K562 (cell line): ENCODE measurements at regions not wholly inside any gene's neighbourhood (a gene's known extent, or its start where the extent isn't known, plus 50 kb on each side); places are given as distances from the start of the nearest gene placed in this dataset.

ENCODE experiments used
- ATAC-seq: fragments of 200-7000 bp; cut with Tn5 transposase; 3 replicates; pipeline ENCODE4 v1.9.1; 2020; ENCODE audit warnings: moderate library complexity
- BruUV-seq: library from RNA; stranded (reverse); fragments of 400-500 nt; replicated peaks from 2 replicates; lab custom pipeline; 2021; lab: Mats Ljungman, UMichigan
- CTCF ChIA-PET: fragments of 300-600 bp; formaldehyde crosslinking; extraction: SDS; loops from one replicate; lab custom pipeline; 2021; ENCODE audit warnings: low intra/inter-chr PET ratio; lab: Yijun Ruan, JAX
- POLR2A ChIA-PET: fragments of 300-600, 350-650 bp; sonication (Branson Sonifier 250); formaldehyde crosslinking; extraction: SDS; loops from one replicate; lab custom pipeline; 2021; ENCODE audit warnings: antibody characterized with exemption, inconsistent platforms; lab: Yijun Ruan, JAX
- DNase-seq, 4 experiments: peaks; one replicate each; pipeline versions ENCODE4 v3.0.0 to v3.0.0-alpha.2; 2011 to 2018; ENCODE audit warnings: low spot score in 3 of 4, mixed read lengths in 3 of 4; ENCODE audit errors: extremely low read depth in 1 of 4
- FAIRE-seq: peaks from 2 replicates; lab custom pipeline; 2011; peaks lifted over from hg19 to GRCh38; lab: Jason Lieb, UNC
- H2AFZ ChIP-seq: 2 replicates; pipeline ENCODE4 v1.6.0; 2011; ENCODE audit warnings: low read depth, low read length, control low read depth, inconsistent platforms
- H3K27ac ChIP-seq: fragments of 200-600 bp; 3 replicates; pipeline ENCODE4 v1.8.0; 2011; ENCODE audit warnings: low read depth, mild to moderate bottlenecking, control low read depth, inconsistent platforms, low read length, moderate library complexity, mixed read lengths; ENCODE audit errors: extremely low read depth
- H3K27me3 ChIP-seq, 2 experiments: fragments of 300-600 bp in 1 of 2; 2 replicates in 1 of 2; 3 replicates in 1 of 2; pipeline versions ENCODE4 v1.6.0 to v1.8.0; 2011; ENCODE audit warnings: inconsistent platforms in 2 of 2, low read length in 2 of 2, mild to moderate bottlenecking in 1 of 2, mixed read lengths in 1 of 2, moderate library complexity in 1 of 2; ENCODE audit not compliant: control insufficient read depth in 2 of 2, insufficient read depth in 2 of 2
- H3K36me3 ChIP-seq: fragments of 300-600 bp; 3 replicates; pipeline ENCODE4 v1.8.0; 2011; ENCODE audit warnings: mild to moderate bottlenecking, low read length, inconsistent platforms; ENCODE audit not compliant: control insufficient read depth, insufficient read depth
- H3K4me1 ChIP-seq, 2 experiments: fragments of 200-600 bp in 1 of 2; replicated peaks in 1 of 2; 2 replicates in 1 of 2; 3 replicates in 1 of 2; pipeline versions ENCODE4 v1.5.1 to v1.8.0; 2011; ENCODE audit warnings: inconsistent platforms in 2 of 2, low read length in 2 of 2, mild to moderate bottlenecking in 1 of 2, mixed read lengths in 1 of 2, moderate library complexity in 1 of 2; ENCODE audit not compliant: control insufficient read depth in 2 of 2, insufficient read depth in 2 of 2
- H3K4me2 ChIP-seq: 2 replicates; pipeline ENCODE4 v1.6.1; 2011; ENCODE audit warnings: low read length, control low read depth, inconsistent platforms, mixed read lengths; ENCODE audit not compliant: insufficient read depth
- H3K4me3 ChIP-seq: fragments of 200-600 bp; sonication (generic), shearing (Covaris generic); 2 replicates; pipeline ENCODE4 v1.5.1; 2016; ENCODE audit warnings: control low read depth, inconsistent platforms
- H3K79me2 ChIP-seq: fragments of 200-600 bp; 3 replicates; pipeline ENCODE4 v1.8.0; 2011; ENCODE audit warnings: low read length, inconsistent platforms; ENCODE audit not compliant: control insufficient read depth, insufficient read depth
- H3K9ac ChIP-seq, 2 experiments: 2 replicates each; pipeline versions ENCODE4 v1.6.0 to v1.6.1; 2011; ENCODE audit warnings: low read depth in 2 of 2, low read length in 2 of 2, control low read depth in 1 of 2, inconsistent platforms in 1 of 2, mild to moderate bottlenecking in 1 of 2, mixed read lengths in 1 of 2; ENCODE audit not compliant: insufficient read depth in 1 of 2
- H3K9me1 ChIP-seq: one replicate; pipeline ENCODE4 v1.6.0; 2011; ENCODE audit warnings: inconsistent platforms, mild to moderate bottlenecking, low read length, moderate library complexity; ENCODE audit not compliant: control insufficient read depth, insufficient read depth
- H3K9me3 ChIP-seq: replicated peaks from 2 replicates; pipeline ENCODE4 v1.5.1; 2011; ENCODE audit warnings: low read depth, low read length, inconsistent platforms; ENCODE audit not compliant: control insufficient read depth, insufficient read depth
- H4K20me1 ChIP-seq: replicated peaks from 2 replicates; pipeline ENCODE4 v1.6.1; 2011; ENCODE audit warnings: low read length, inconsistent platforms, mixed read lengths; ENCODE audit not compliant: control insufficient read depth, insufficient read depth
- CREM ChIP-seq: IDR thresholded peaks from 2 replicates; pipeline ENCODE4 v1.6.1; 2014; ENCODE audit warnings: antibody characterized with exemption, low read depth
- EP300 ChIP-seq: IDR thresholded peaks from 2 replicates; pipeline ENCODE4 v1.6.1; 2012; ENCODE audit warnings: low read length, improper control_type of control experiment
- FOXP1 ChIP-seq: sonication (generic); formaldehyde crosslinking; IDR thresholded peaks from 2 replicates; pipeline ENCODE4 v1.8.0; 2022; ENCODE audit warnings: mild to moderate bottlenecking, missing genetic modification reagents
- HMG20A ChIP-seq: fragments of 450-650 bp; formaldehyde crosslinking; conservative IDR thresholded peaks from 2 replicates; pipeline ENCODE4 v1.4.0; 2020; ENCODE audit warnings: mild to moderate bottlenecking, mixed read lengths
- RHOXF2B ChIP-seq: fragments of 250-450 bp; sonication (Bioruptor Pico); conservative IDR thresholded peaks from 2 replicates; pipeline ENCODE4 v1.5.1; 2021
- SMARCC2 ChIP-seq: fragments of 450-650 bp; IDR thresholded peaks from 2 replicates; pipeline ENCODE4 v1.6.1; 2017; ENCODE audit warnings: antibody characterized with exemption, moderate library complexity, mild to moderate bottlenecking, low read depth
- SNAPC5 ChIP-seq: fragments of 250-450 bp; sonication (Bioruptor Pico); IDR thresholded peaks from 2 replicates; pipeline ENCODE4 v1.8.0; 2021; ENCODE audit warnings: moderate library complexity, mild to moderate bottlenecking, inconsistent platforms
- ZBTB40 ChIP-seq, 2 experiments: fragments of 450-650 bp in 1 of 2; sonication (generic) in 1 of 2; formaldehyde crosslinking in 1 of 2; IDR thresholded peaks; 2 replicates each; pipeline versions ENCODE4 v1.7.1 to v1.9.0; 2016 to 2022; ENCODE audit warnings: inconsistent platforms in 1 of 2, mild to moderate bottlenecking in 1 of 2, missing genetic modification reagents in 1 of 2
- ZNF395 ChIP-seq: fragments of 200-800 bp; sonication (Bioruptor generic); IDR thresholded peaks from 2 replicates; pipeline ENCODE4 v1.6.1; 2017; ENCODE audit warnings: missing genetic modification characterization, missing compliant biosample characterization
- WGBS: fragments of 100-300 bp; shearing (Covaris generic); methylation state at CpG from one replicate; pipeline ENCODE4 v1.1.6; 2016; ENCODE audit warnings: low coverage, mixed read lengths; ENCODE audit not compliant: insufficient coverage; ENCODE audit errors: missing lambda C conversion rate; 5-methylcytosine and 5-hydroxymethylcytosine counted together
- in situ Hi-C: fragments of 300-500 bp; cut with MboI; formaldehyde crosslinking; loops from 4 replicates; pipeline ENCODE4 v1.15.0; 2018; ENCODE audit warnings: inconsistent platforms, mixed read lengths
- intact Hi-C: fragments of 100-400 bp; cut with micrococcal nuclease; formaldehyde crosslinking; loops from 2 replicates; pipeline ENCODE4 v1.14.2; 2022

GRCh38 chr6:86615299-86615698 lies 322.0 kb upstream of the HTR1E start:
- Histone ChIP-seq H3K4me2 (peak overlapping the region; percentile 39; the same call in 1 of the 2 replicates), H3K9ac (no peak overlapping the region), H3K9me3 (0 out of 2 replicates have a peak, but pooled peaks cover 2% of the 10 kb centered on the region), H3K36me3 (no peaks in the 10 kb centered on the region), H4K20me1 (no peaks in the 10 kb centered on the region), H3K9me1 (no peaks in the 10 kb centered on the region), H3K27me3 (no peaks in the 10 kb centered on the region), H3K27ac (no peak overlapping the region), H2AFZ (peak overlapping the region; percentile 15; the same call in 1 of the 2 replicates), H3K79me2 (no peaks in the 10 kb centered on the region), H3K4me3 (no peak overlapping the region), H3K4me1 (peaks cover 2 to 15% of the 10 kb centered on the region in 2 experiments; a peak in 4 of 5 replicates)
- CTCF ChIA-PET, result no interaction called here
- POLR2A ChIA-PET, result interaction anchor here (0.7 kb wide), 1 partner anchor 101 kb away, joined by 3 read pairs; no protein-coding TSS in a partner anchor
- WGBS, result 0% methylated on average over 1 of the region's 1 CpG
- no TSS peak for BruUV-seq
- in situ Hi-C loops, result no loop called here
- peak in 2 of 4 experiments; percentile 59 to 61 for DNase-seq
- ATAC-seq, result peak; percentile 83
- intact Hi-C loops, result loop anchor here (5.0 kb wide), 1 partner anchor 67 kb away; no protein-coding TSS in a partner anchor
- FAIRE-seq, result peak; percentile 82
- TF ChIP-seq ZBTB40 (IDR thresholded peaks at IDR 0.05) (peak; percentile 60), ZBTB40 (CRISPR knock-in tag; IDR thresholded peaks at IDR 0.05) (no peak), EP300 (peak; percentile 35; the same call in 1 of the 2 replicates), CREM (no peak), HMG20A (no peak), FOXP1 (no peak), ZNF395 (CRISPR knock-in tag) (no peak), SNAPC5 (CRISPR knock-in tag) (no peak), SMARCC2 (no peak), RHOXF2B (no peak)
